ENCODE measurements at regions not wholly inside any gene's neighbourhood (a gene's known extent, or its start where the extent isn't known, plus 50 kb on each side); places are given as distances from the start of the nearest gene placed in this dataset.

DNA sequence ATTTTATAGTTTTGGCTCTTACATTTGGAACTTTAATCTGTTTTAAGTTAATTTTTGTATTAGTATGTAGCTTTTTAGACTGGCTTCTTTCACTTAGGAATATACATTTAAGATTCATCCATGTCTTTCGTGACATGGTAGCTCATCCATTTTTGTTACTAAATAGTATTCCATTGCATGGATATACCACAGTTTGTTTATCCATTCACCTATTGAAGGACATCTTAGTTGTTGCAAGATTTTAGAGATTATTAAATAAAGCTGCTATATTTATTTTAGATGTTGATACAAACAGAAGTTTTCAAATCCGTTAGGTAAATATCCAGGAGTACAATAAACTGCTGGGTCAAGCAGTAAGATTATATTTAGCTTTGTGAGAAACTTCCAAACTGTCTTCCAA is 58.0 kb upstream of the ZNF521 start:
- Histone ChIP-seq H3K23ac (ENCODE audit: low read depth, low read length) (no peak overlapping the region), H3K56ac (ENCODE audit: extremely low read depth, insufficient read depth, low read length) (no peak overlapping the region)
- POLR2A ChIA-PET (ENCODE audit: unreplicated experiment), result no interaction called here

More for the DNA sequence above, 58.0 kb upstream of the ZNF521 start:
- no peaks in the 10 kb centered on the region for H4K20me1 ChIP-seq (ENCODE audit: insufficient read depth, low read length)
- in situ Hi-C loops (cut with MboI; ENCODE audit: low sequenced_read_pairs) (no loop called here), dilution Hi-C loops (cut with HindIII; ENCODE audit: low sequenced_read_pairs, unreplicated experiment) (no loop called here), intact Hi-C loops (cut with micrococcal nuclease) (no loop called here)
- no peak for TF ChIP-seq CEBPB (IDR thresholded peaks at IDR 0.05; ENCODE audit: low read depth, low read length)
- TF ChIP-seq RAD21 (IDR thresholded peaks at IDR 0.05; ENCODE audit: low read length), result no peak
- TF ChIP-seq, protein P1, sequence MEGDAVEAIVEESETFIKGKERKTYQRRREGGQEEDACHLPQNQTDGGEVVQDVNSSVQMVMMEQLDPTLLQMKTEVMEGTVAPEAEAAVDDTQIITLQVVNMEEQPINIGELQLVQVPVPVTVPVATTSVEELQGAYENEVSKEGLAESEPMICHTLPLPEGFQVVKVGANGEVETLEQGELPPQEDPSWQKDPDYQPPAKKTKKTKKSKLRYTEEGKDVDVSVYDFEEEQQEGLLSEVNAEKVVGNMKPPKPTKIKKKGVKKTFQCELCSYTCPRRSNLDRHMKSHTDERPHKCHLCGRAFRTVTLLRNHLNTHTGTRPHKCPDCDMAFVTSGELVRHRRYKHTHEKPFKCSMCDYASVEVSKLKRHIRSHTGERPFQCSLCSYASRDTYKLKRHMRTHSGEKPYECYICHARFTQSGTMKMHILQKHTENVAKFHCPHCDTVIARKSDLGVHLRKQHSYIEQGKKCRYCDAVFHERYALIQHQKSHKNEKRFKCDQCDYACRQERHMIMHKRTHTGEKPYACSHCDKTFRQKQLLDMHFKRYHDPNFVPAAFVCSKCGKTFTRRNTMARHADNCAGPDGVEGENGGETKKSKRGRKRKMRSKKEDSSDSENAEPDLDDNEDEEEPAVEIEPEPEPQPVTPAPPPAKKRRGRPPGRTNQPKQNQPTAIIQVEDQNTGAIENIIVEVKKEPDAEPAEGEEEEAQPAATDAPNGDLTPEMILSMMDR (conservative IDR thresholded peaks at IDR 0.05; ENCODE audit: low read depth, low read length), result no peak
- no peak for TF ChIP-seq SMC3 (IDR thresholded peaks at IDR 0.05; ENCODE audit: low read depth, low read length)
- TF ChIP-seq CHD1 (IDR thresholded peaks at IDR 0.05; ENCODE audit: low read depth, low read length), result no peak
- TF ChIP-seq MAZ (IDR thresholded peaks at IDR 0.05; ENCODE audit: borderline replicate concordance, low read depth, low read length), result no peak
- TF ChIP-seq RFX5 (IDR thresholded peaks at IDR 0.05; ENCODE audit: low read depth, low read length), result no peak
- TF ChIP-seq POLR2A (IDR thresholded peaks at IDR 0.05; ENCODE audit: low read depth, low read length), result no peak
- TF ChIP-seq, protein P2, sequence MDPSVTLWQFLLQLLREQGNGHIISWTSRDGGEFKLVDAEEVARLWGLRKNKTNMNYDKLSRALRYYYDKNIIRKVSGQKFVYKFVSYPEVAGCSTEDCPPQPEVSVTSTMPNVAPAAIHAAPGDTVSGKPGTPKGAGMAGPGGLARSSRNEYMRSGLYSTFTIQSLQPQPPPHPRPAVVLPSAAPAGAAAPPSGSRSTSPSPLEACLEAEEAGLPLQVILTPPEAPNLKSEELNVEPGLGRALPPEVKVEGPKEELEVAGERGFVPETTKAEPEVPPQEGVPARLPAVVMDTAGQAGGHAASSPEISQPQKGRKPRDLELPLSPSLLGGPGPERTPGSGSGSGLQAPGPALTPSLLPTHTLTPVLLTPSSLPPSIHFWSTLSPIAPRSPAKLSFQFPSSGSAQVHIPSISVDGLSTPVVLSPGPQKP (IDR thresholded peaks at IDR 0.05; ENCODE audit: borderline replicate concordance, low read depth, low read length), result no peak
- TF ChIP-seq MXI1 (IDR thresholded peaks at IDR 0.05; ENCODE audit: borderline replicate concordance, low read depth, low read length), result no peak
- no peak for TF ChIP-seq RCOR1 (IDR thresholded peaks at IDR 0.05; ENCODE audit: insufficient replicate concordance, low read length)
- TF ChIP-seq, protein P3, sequence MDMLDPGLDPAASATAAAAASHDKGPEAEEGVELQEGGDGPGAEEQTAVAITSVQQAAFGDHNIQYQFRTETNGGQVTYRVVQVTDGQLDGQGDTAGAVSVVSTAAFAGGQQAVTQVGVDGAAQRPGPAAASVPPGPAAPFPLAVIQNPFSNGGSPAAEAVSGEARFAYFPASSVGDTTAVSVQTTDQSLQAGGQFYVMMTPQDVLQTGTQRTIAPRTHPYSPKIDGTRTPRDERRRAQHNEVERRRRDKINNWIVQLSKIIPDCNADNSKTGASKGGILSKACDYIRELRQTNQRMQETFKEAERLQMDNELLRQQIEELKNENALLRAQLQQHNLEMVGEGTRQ (IDR thresholded peaks at IDR 0.05; ENCODE audit: low read depth, low read length), result no peak
- no peak overlapping the region for H3K4me3 ChIP-seq (ENCODE audit: insufficient read depth, low read depth, low read length)
- H2BK5ac ChIP-seq (ENCODE audit: low read depth, low read length, poor library complexity, severe bottlenecking), result no peak overlapping the region
- H3K9me1 ChIP-seq (ENCODE audit: insufficient read depth, low read length), result no peaks in the 10 kb centered on the region
- no peak overlapping the region for H2BK120ac ChIP-seq (ENCODE audit: low read depth, low read length)
- DNase-seq (no peak), ATAC-seq (ENCODE audit: low read depth) (no peak)
- H3K9me3 ChIP-seq (ENCODE audit: control insufficient read depth, insufficient read depth, low read length), result no peaks in the 10 kb centered on the region
- no peaks in the 10 kb centered on the region for H3K79me1 ChIP-seq (ENCODE audit: low read depth in 1 of 2, low read length in 2 of 2)
- H3K9ac ChIP-seq (ENCODE audit: low read depth, low read length), result no peak overlapping the region
- BruUV-seq (replicated peaks), result no TSS peak
- H3K27ac ChIP-seq (ENCODE audit: insufficient read depth, low read length), result no peak overlapping the region
- H4K8ac ChIP-seq (ENCODE audit: low read depth in 2 of 2, low read length in 2 of 2), result no peak overlapping the region
- no peak overlapping the region for H3K18ac ChIP-seq (ENCODE audit: low read depth, low read length)
- no peak overlapping the region for H2AK9ac ChIP-seq (replicated peaks; ENCODE audit: low read depth, low read length, poor library complexity)
- no peak overlapping the region for H2BK20ac ChIP-seq (ENCODE audit: low read depth, low read length)
- no peaks in the 10 kb centered on the region for H3K4me1 ChIP-seq (ENCODE audit: control insufficient read depth, insufficient read depth, low read length)
- CTCF ChIA-PET, result interaction anchor here (1.2 kb wide), 1 partner anchor 10 kb away, joined by 3 read pairs; no protein-coding TSS in a partner anchor
- no peak overlapping the region for H2AFZ ChIP-seq (replicated peaks; ENCODE audit: low read length, poor library complexity)
- no peak overlapping the region for H4K5ac ChIP-seq (ENCODE audit: low read depth, low read length)
- H3K14ac ChIP-seq (replicated peaks; ENCODE audit: low read depth, low read length), result no peak overlapping the region
- no peak overlapping the region for H3K4ac ChIP-seq (ENCODE audit: low read depth, low read length)
- H3K36me3 ChIP-seq (ENCODE audit: control insufficient read depth, insufficient read depth, low read length), result no peaks in the 10 kb centered on the region
- no peak overlapping the region for H4K91ac ChIP-seq (ENCODE audit: insufficient read depth, low read depth, low read length)
- H3K27me3 ChIP-seq (ENCODE audit: control insufficient read depth, insufficient read depth, low read length), result no peaks in the 10 kb centered on the region; the same call in 1 of the 2 replicates
- no CpG with 5 or more reads among the region's 2 CpGs for WGBS, 2 experiments (ENCODE audit: extremely low coverage in 2 of 2, insufficient read length in 1 of 2)
- no peak overlapping the region for H2AK5ac ChIP-seq (ENCODE audit: low read depth, low read length)
- H3K4me2 ChIP-seq (ENCODE audit: low read depth, low read length), result no peak overlapping the region
- H2BK15ac ChIP-seq (ENCODE audit: low read depth, low read length), result no peak overlapping the region

All from IMR-90 (cell line).